Lung (tissue), 11 donors: ENCODE measurements at regions not wholly inside any gene's neighbourhood (a gene's known extent, or its start where the extent isn't known, plus 50 kb on each side); places are given as distances from the start of the nearest gene placed in this dataset.

Experiments
- ATAC-seq: fragments of 200-7000 bp; cut with Tn5 transposase; one replicate; pipeline ENCODE4 v1.9.1; 2020; ENCODE audit warnings: moderate number of reproducible peaks; ENCODE audit not compliant: insufficient read depth, low FRiP score
- DNase-seq, 3 donors: peaks; one replicate each; pipeline ENCODE4 v3.0.0-alpha.2; 2013 to 2017
- H3K27ac ChIP-seq, 2 donors: one replicate each; pipeline ENCODE4 v1.5.1; 2013; ENCODE audit warnings: mild to moderate bottlenecking in 2 of 2, moderate library complexity in 2 of 2, control low read depth in 1 of 2, inconsistent platforms in 1 of 2, low read depth in 1 of 2, low read length in 1 of 2
- H3K27me3 ChIP-seq, 3 donors: one replicate each; pipeline ENCODE4 v1.5.1; 2013; ENCODE audit warnings: low read length in 2 of 3; ENCODE audit not compliant: control insufficient read depth in 3 of 3, insufficient read depth in 3 of 3
- H3K36me3 ChIP-seq, 4 donors: one replicate each; pipeline ENCODE4 v1.5.1; 2013; ENCODE audit warnings: low read length in 4 of 4, mild to moderate bottlenecking in 1 of 4, moderate library complexity in 1 of 4; ENCODE audit not compliant: control insufficient read depth in 4 of 4, insufficient read depth in 4 of 4
- H3K4me1 ChIP-seq, 5 donors: one replicate each; pipeline ENCODE4 v1.5.1; 2013; ENCODE audit warnings: low read length in 5 of 5, mild to moderate bottlenecking in 2 of 5, moderate library complexity in 1 of 5; ENCODE audit not compliant: control insufficient read depth in 5 of 5, insufficient read depth in 5 of 5
- H3K4me3 ChIP-seq: one replicate; pipeline ENCODE4 v1.5.1; 2013; ENCODE audit warnings: mild to moderate bottlenecking, control low read depth, moderate library complexity
- H3K9ac ChIP-seq, 2 donors: one replicate each; pipeline ENCODE4 v1.5.1; 2013; ENCODE audit warnings: low read length in 2 of 2, control low read depth in 1 of 2; ENCODE audit not compliant: insufficient read depth in 1 of 2
- H3K9me3 ChIP-seq, 4 donors: one replicate each; pipeline ENCODE4 v1.5.1; 2013; ENCODE audit warnings: low read length in 3 of 4, mild to moderate bottlenecking in 1 of 4, moderate library complexity in 1 of 4; ENCODE audit not compliant: control insufficient read depth in 4 of 4, insufficient read depth in 3 of 4
- CTCF ChIP-seq: IDR thresholded peaks from 2 replicates; pipeline ENCODE4 v1.5.1; 2012; ENCODE audit warnings: mild to moderate bottlenecking; ENCODE audit errors: control extremely low read depth, extremely low read depth
- WGBS, 2 donors: extraction: QIAGEN DNeasy Blood & Tissue Kit; methylation state at CpG; one replicate each; pipeline ENCODE4 v1.1.7; 2013; 5-methylcytosine and 5-hydroxymethylcytosine counted together
- donor health status: control.
- donor health status: control.
- donor health status: Bipolar disorder and iron deficiency.
- donor health status: healthy.
- donor health status: DM: yes; HTN: yes; CAD: no.

- H3K4me1 ChIP-seq: peaks cover 0 to 39% (median 5%) of the 10 kb centered on the region in 5 donors
- H3K9ac ChIP-seq: no peak overlapping the region
- DNase-seq (peak in 1 of 3 donors; percentile 18), ATAC-seq (no peak)
- no peaks in the 10 kb centered on the region for H3K36me3 ChIP-seq
- no peak overlapping the region for H3K27ac ChIP-seq
- no peaks in the 10 kb centered on the region for H3K27me3 ChIP-seq
- H3K4me3 ChIP-seq: no peak overlapping the region
- H3K9me3 ChIP-seq: no peaks in the 10 kb centered on the region
- no peak for TF ChIP-seq CTCF
Observed at GRCh38 chr2:189253836-189254235, 74.3 kb upstream of the COL5A2 start.

GRCh38 chr2:189254268-189254883 lies 74.8 kb upstream of the COL5A2 start:
- H3K27me3 ChIP-seq: no peaks in the 10 kb centered on the region
- no peak for TF ChIP-seq CTCF
- H3K9me3 ChIP-seq: no peaks in the 10 kb centered on the region
- peaks cover 0 to 34% (median 5%) of the 10 kb centered on the region in 5 donors for H3K4me1 ChIP-seq
- peak; percentile 50 for ATAC-seq
- WGBS, 2 donors: 64 to 87% methylated on average over 4 of the region's 4 CpGs
- no peak overlapping the region for H3K4me3 ChIP-seq
- peak; percentile 49 to 67 (median 51) for DNase-seq
- H3K36me3 ChIP-seq: no peaks in the 10 kb centered on the region
- no peak overlapping the region for H3K9ac ChIP-seq
- H3K27ac ChIP-seq: no peak overlapping the region

GRCh38 chr2:189255711-189256110 lies 76.2 kb upstream of the COL5A2 start:
- H3K9me3 ChIP-seq: no peaks in the 10 kb centered on the region
- no peak overlapping the region for H3K27ac ChIP-seq
- WGBS, 2 donors: 83 to 90% methylated on average over 3 of the region's 3 CpGs
- DNase-seq (no peak), ATAC-seq (no peak)
- no peak overlapping the region for H3K9ac ChIP-seq
- no peak overlapping the region for H3K4me3 ChIP-seq
- H3K27me3 ChIP-seq: no peaks in the 10 kb centered on the region
- no peak for TF ChIP-seq CTCF
- H3K36me3 ChIP-seq: no peaks in the 10 kb centered on the region
- H3K4me1 ChIP-seq: peaks cover 0 to 23% (median 5%) of the 10 kb centered on the region in 5 donors
